ENCODE measurements at regions not wholly inside any gene's neighbourhood (a gene's known extent, or its start where the extent isn't known, plus 50 kb on each side); places are given as distances from the start of the nearest gene placed in this dataset.
"Not testable (repeated sequence)": the region's sequence is repeated elsewhere in the genome, so short reads cannot be mapped to it uniquely, and the experiment has no call there.

DNA sequence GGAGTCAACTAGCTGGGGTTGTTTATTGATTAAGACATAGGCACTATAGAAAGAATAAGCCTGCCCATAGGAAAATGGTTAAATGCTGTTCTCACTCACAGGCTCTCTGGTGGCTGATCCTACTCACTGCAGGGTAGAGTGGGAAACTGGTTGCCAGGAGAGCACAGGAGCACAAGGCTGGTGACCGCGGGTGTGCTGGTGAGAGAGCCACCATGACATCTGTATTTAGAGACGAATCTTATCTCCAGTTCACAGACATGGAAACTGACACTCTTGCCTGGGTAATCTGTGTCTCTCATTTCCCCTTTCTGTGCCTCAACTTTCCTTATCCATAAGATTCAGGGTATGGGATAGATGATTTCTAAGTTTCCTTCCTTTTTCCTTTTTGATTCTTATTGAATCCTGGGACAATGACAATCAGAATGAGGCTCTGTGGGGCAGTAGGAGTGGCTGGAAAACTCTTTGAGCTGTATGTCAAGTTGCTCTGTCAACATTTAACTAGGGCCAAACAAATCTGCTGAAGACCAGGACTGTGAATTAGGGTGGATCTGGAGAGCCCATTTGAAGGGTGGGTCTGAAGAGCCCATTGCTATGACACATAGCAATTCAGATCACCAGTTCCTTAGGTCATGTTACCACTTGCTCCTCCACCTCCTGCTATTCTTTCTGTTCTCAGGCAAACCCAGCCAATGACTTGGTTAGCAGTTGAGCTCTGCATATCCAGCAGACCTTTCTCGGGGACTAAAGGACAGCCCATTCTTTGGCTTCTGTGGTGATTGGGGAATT is 286.1 kb upstream of the TBL1XR1 start:
- DNase-seq, result no peak

- no peak for DNase-seq
Measured at GRCh38 chr3:177484206-177484605, 286.9 kb upstream of the TBL1XR1 start.

GRCh38 chr3:177484926-177485325 is 287.6 kb upstream of the TBL1XR1 start:
- no peak for DNase-seq

- no peak for DNase-seq
Measured at GRCh38 chr3:177487635-177488186, 290.4 kb upstream of the TBL1XR1 start.

- no peak for DNase-seq
Measured at GRCh38 chr3:177488740-177489139, 291.5 kb upstream of the TBL1XR1 start.

DNA sequence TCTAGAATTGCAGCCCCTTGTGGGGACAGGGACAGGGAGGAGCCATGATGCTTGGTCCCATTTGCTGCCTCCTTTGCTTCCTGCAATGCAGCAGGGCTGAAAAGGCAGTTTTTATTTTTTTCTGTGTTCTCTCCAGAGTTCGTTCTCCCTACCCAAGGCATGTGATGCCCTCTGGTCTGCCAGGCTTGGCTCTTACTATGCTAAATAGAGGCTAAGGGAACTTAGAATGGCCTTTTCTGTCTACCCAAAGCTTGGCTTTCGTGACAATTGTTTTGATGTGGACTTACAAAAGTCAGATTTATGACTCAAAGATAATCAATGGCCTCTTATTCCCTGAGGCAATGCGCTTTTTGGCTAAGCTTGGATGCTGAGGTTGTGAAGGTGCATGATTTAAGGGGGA is 293.3 kb upstream of the TBL1XR1 start:
- DNase-seq, result no peak

DNA sequence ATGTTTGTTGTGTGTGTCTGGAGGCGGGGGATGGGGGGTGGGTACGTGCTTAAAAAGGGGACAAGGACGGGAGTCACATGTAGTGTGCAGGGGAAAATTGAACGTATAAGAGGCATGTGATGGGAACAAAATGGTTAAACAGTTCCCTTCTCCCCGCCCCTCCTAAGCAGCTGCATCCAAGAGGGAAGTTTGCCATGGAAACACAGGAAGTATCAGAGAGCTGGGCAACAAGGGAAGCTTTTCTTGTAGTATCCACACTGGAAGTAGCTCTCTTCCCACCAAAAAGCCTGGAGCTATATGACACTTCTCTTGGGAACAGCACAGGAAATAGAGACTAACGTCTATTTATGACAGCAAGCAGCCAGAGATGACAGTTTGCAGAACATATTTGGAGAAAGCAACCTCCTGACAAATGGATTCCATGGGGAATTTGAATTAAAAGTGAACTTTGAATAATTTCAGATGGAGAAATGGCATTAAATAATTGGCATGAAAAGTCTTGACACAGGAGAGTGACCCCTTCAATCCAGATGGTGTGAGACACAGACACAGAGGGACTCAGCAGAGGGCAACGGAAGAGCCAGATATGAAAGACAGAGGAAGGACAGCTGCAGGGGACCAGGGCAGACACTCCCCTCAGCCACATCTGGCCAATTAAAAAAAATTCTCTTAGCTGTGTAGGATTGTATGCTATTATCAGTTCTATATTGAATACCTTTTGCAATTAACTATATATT is 294.2 kb upstream of the TBL1XR1 start:
- no peak for DNase-seq

DNA sequence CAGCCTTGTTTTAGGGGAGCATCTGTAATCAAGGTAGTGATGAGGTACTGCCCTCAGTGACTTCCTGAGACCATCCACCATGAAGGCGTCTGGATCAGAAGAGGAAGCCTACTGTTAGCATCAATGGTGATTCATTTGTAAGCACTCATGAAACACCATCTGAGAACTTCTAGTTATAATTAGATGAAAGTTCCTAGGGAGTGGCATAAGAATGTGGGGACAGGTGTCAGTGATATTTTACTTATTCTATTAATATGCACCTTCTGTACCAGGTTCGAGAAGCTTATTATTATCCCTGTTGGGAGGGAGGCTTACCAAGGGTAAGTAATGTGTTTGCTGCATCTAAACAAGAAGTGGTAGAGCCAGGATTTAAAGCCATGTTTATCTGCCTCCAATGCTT is 295.8 kb upstream of the TBL1XR1 start:
- DNase-seq, result no peak

GRCh38 chr3:177494216-177494615 is 296.9 kb upstream of the TBL1XR1 start:
- DNase-seq, result no peak

DNA sequence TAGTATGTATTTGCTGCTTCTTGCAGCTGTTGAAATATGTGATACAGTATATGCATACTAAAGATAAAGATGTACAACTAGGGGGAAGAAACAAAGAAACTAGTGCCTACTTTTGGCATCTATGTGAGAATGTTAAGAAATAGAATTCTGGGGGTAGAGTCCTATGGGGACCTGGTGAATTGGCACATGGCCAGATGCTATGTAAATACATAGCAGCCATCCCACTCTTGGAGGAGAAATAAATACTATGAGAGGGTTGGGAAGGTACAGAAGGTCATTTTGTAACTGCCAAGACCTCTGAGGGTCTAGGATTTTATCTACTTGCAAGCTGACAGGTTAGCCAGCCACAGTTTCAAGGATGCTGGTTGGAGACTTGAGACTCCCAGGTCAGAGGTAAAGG is 298.3 kb upstream of the TBL1XR1 start:
- DNase-seq, result no peak

DNA sequence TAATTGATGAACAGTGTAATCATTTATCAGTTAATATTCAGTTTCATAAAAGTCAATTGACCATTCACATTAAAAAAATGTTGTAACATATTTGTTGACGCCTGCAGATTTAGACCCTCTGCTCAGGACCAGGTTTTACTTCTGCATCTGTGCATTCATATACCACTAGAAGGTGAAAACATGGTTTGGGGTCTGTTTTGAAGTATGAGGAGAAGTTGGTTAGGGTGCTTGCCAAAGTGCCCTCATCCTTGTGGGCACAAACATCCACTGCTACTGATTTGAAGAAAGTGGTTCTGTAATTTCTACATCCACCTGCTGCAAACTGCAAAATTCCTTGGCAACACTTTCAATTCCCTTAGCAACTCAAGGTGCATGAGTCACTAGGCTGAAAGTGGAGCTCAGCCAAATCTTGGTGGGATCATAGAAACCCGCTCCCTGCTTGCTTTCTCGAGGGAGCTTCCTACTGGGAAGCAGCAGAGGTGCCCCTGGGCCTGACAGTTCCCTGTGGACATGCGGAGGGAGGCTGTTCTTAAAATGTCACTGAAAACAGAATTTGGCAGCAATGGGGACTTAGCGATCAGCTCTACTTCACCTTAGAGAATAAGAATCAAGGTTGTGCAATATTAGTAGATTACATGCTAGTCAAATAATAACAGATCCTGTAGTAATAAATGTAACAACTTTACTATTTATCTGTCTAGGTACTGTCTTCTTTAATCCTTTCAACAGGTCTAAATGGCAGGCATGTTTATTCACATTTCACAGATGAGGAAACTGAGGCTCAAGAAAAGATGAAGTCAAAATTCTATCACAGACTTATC is 301.0 kb upstream of the TBL1XR1 start:
- no peak for DNase-seq

GRCh38 chr3:177499039-177499438 is 301.8 kb upstream of the TBL1XR1 start:
- not testable (repeated sequence) for DNase-seq

DNA sequence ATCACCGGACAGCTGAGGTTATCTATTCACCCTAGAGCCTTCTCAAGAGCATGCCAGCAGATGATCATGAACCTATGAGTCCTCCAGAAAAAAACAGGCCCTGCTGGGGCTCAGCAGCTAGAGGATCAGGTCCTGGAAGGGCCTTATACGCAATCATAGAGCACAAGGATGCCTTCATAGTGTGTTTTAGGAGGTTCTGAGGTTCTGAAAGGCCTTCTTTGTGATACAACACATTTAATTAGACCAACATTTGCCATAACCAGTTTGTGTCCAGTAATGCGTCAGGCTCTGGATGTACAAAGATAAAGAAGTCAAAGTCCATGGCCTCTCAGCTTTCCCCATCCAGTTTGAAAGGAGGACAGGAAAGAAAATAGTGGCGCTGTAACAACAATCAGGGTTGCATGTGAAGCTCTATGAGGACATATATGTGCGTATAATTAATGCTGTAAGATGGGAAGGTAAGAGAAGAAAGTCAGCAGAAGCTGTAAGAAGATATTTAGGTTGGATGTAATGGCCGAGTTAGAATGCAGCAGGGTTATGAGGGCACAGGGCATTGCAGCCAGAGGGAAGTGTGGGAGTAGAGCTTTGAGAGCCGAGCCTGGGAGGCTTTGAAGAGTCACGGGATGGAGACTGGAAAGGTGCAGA is 302.6 kb upstream of the TBL1XR1 start:
- DNase-seq, result no peak

GRCh38 chr3:177510693-177511216 is 313.5 kb upstream of the TBL1XR1 start:
- DNase-seq, result no peak

- no peak for DNase-seq
Measured at GRCh38 chr3:177512945-177513814, 315.9 kb upstream of the TBL1XR1 start.

DNA sequence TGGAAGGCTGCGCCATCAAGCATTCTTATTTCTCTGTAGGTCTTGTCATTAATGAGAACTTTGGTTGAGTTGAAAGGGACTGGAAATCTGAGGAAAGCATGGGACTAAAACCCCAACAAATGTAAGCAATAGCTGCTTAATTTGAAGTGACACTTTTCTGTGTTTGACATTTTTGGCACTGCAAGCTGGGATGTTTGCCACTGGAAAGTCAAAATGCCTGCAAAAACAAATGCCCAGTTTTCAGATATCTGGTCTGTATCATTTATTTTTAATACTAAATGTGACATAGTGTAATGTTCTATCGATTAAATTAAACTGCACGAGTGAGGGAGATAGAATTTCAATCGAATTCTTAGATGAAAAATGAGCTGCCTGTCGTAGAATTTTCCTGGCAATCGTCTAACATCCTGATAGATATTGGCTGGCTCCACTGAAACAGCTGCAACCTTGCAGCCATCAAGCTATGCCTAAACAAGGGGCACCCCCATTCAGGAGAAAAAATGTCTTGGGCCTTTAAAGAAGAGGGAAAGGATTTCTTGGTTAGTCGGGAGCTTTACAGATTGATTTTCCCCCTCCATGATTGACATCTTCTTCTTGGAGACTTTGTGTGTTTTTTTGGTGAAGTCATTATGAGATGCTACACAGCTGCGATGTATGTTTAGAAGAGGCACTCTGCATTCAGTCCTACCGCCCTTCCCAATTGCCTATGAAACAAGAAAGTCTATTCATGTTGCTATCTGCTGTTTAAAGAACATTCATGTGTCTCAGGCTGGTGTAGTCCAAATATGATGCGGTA is 316.7 kb upstream of the TBL1XR1 start:
- DNase-seq, result no peak

DNA sequence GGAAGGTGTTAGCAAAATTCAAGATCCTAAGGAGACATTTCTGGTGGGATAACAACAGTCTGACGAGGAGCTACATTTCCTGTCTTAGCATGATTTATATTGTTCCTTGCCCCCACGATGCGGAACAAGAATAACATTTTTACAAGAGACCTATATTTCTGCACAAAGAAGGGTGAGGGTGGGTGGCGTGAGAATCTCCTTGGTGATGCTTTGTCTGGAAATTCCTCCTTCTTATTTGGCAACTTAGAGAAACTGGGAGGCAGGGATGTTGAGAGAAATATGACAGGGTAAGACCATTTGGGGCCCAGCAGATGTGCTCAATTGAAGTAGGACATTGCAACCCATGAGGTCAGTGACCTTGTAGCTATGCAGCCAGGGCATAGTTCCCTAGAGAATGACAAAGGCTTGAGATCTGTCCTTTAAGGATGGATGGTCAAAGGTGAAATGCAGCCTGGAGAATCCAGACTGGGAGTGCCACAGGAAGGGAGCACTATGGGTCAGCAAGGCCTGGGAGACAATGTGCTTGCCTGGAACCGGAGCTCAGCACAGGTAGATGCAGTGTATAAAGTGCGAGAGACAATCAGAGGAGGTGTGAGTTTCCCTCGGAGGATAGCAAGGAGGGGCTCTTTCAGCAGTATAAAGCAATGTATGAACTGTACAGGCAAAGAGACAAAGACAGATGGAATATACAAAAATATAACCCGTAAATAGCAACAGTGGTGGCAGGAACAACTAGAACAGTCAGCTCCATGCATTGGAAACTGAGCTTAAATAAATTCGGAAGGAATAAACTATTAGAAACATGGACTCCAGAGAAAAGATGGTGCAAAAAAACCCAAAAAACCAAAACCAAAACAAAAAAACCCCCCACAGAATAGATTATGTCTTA is 317.6 kb upstream of the TBL1XR1 start:
- no peak for DNase-seq

DNA sequence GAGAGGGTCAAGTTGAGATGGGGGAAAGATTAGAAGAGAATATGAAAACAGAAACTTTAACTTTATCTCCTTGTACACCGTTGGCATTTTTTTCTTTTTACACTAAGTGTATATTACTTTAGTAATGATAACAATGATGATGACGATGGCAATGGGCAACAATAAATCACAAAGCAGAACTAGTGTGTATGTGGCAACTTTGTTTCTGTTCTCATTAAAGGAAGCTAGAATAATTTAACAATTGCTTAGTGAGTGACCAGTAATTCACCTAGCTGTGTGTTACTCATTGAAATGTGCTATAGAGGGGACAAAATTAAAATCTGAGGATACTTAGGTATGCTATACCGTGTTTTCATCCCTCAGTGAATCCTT is 318.5 kb upstream of the TBL1XR1 start:
- DNase-seq, result no peak
